Ishikawa (cell line): ENCODE measurements at regions not wholly inside any gene's neighbourhood (a gene's known extent, or its start where the extent isn't known, plus 50 kb on each side); places are given as distances from the start of the nearest gene placed in this dataset.

Experiments used
- CREB1 ChIP-seq: IDR thresholded peaks from 2 replicates; pipeline ENCODE4 v1.6.1; 2012; ENCODE audit warnings: low read depth
- EP300 ChIP-seq: IDR thresholded peaks from 2 replicates; pipeline ENCODE4 v1.6.1; 2012; ENCODE audit warnings: borderline replicate concordance
- RAD21 ChIP-seq: IDR thresholded peaks from 2 replicates; pipeline ENCODE4 v1.6.1; 2012; ENCODE audit warnings: low read depth
- TF ChIP-seq, protein P1 (sequence below): IDR thresholded peaks from 2 replicates; pipeline ENCODE4 v1.6.1; 2012

DNA sequence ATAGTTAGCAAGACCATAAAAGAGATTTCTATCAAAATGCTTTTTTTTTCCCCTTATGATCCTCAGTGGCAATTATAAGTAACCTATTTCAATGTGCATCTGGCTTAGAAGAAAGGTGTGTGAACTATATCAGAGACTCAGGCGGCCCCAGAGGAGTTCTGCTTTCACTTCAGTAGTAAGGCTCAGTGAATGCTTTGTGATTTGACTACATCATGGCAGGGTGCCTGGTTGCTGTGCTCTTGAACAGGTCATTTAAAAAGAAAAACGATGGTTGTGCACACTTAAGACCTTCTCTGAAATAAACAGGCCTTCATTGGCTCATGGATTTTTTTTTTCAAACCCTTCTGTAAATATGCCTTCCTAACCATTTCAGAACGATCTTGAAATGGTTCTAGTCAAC is 400.4 kb upstream of the RARB start:
- TF ChIP-seq, protein P1, sequence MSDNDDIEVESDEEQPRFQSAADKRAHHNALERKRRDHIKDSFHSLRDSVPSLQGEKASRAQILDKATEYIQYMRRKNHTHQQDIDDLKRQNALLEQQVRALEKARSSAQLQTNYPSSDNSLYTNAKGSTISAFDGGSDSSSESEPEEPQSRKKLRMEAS = no peak
- no peak for TF ChIP-seq CREB1
- TF ChIP-seq EP300 = no peak
- TF ChIP-seq RAD21 = no peak
